Small intestine (tissue), 7 donors: ENCODE measurements at regions not wholly inside any gene's neighbourhood (a gene's known extent, or its start where the extent isn't known, plus 50 kb on each side); places are given as distances from the start of the nearest gene placed in this dataset.

Source experiments
- DNase-seq, 2 donors: peaks; one replicate each; pipeline versions ENCODE4 v3.0.0 to v3.0.0-alpha.2; 2013
- FAIRE-seq: peaks from 2 replicates; lab custom pipeline; 2012; peaks lifted over from hg19 to GRCh38; lab: Jason Lieb, UNC
- H3K27ac ChIP-seq, 3 donors: one replicate each; pipeline ENCODE4 v1.5.1; 2013; ENCODE audit warnings: low read length in 2 of 3, mild to moderate bottlenecking in 2 of 3, control low read depth in 1 of 3, inconsistent platforms in 1 of 3, low read depth in 1 of 3, moderate library complexity in 1 of 3
- H3K27me3 ChIP-seq, 3 donors: one replicate each; pipeline ENCODE4 v1.6.1; 2013; ENCODE audit warnings: low read length in 3 of 3, inconsistent platforms in 1 of 3; ENCODE audit not compliant: control insufficient read depth in 3 of 3, insufficient read depth in 3 of 3
- H3K36me3 ChIP-seq, 3 donors: one replicate each; pipeline ENCODE4 v1.6.1; 2013; ENCODE audit warnings: low read length in 3 of 3, inconsistent platforms in 1 of 3, low read depth in 1 of 3, mild to moderate bottlenecking in 1 of 3, moderate library complexity in 1 of 3; ENCODE audit not compliant: control insufficient read depth in 3 of 3, insufficient read depth in 2 of 3
- H3K4me1 ChIP-seq, 3 donors: one replicate each; pipeline ENCODE4 v1.6.1; 2013; ENCODE audit warnings: low read length in 2 of 3, inconsistent platforms in 1 of 3, low read depth in 1 of 3, mild to moderate bottlenecking in 1 of 3, moderate library complexity in 1 of 3; ENCODE audit not compliant: control insufficient read depth in 3 of 3, insufficient read depth in 2 of 3
- H3K4me3 ChIP-seq, 3 donors: one replicate each; pipeline ENCODE4 v1.5.1; 2013; ENCODE audit warnings: low read length in 3 of 3, control low read depth in 1 of 3, inconsistent platforms in 1 of 3, low read depth in 1 of 3, mild to moderate bottlenecking in 1 of 3, moderate library complexity in 1 of 3
- H3K9me3 ChIP-seq, 2 donors: one replicate each; pipeline ENCODE4 v1.6.1; 2013; ENCODE audit warnings: low read depth in 1 of 2, low read length in 1 of 2; ENCODE audit not compliant: control insufficient read depth in 2 of 2, insufficient read depth in 1 of 2
- WGBS, 3 donors: extraction: QIAGEN DNeasy Blood & Tissue Kit; methylation state at CpG; one replicate each; pipeline ENCODE4 v1.1.7; 2013; 5-methylcytosine and 5-hydroxymethylcytosine counted together
- donor health status: healthy with polysubstance abuse.
- donor health status: control.
- donor health status: control.
- donor health status: Bipolar disorder and iron deficiency.
- donor health status: healthy.

DNA sequence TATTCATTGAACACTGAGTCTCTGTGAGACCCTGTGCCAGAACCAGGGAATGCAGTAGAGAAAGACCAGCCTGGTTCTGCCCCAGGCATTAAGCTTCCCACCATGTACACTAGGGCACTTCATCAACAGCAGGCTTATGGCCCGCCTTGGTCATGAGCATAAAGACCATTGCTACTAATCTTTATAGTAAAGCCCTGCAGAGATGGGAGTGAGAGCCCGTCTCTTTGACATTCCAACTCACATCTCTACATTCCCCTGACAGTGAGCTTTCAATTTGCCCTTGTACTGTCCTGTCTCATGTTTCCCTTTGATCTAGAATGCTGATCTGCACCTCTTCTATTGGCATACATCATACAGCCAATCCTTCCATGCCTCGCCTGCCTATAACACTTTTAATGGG lies 211.8 kb upstream of the ARL4C start:
- no peak for DNase-seq
- FAIRE-seq: no peak
- Histone ChIP-seq H3K27me3 (no peaks in the 10 kb centered on the region), H3K4me1 (no peaks in the 10 kb centered on the region), H3K27ac (no peak overlapping the region), H3K36me3 (no peaks in the 10 kb centered on the region), H3K9me3 (no peaks in the 10 kb centered on the region), H3K4me3 (no peak overlapping the region)
- 89 to 93% (median 93%) methylated on average over 3 of the region's 3 CpGs for WGBS, 3 donors

DNA sequence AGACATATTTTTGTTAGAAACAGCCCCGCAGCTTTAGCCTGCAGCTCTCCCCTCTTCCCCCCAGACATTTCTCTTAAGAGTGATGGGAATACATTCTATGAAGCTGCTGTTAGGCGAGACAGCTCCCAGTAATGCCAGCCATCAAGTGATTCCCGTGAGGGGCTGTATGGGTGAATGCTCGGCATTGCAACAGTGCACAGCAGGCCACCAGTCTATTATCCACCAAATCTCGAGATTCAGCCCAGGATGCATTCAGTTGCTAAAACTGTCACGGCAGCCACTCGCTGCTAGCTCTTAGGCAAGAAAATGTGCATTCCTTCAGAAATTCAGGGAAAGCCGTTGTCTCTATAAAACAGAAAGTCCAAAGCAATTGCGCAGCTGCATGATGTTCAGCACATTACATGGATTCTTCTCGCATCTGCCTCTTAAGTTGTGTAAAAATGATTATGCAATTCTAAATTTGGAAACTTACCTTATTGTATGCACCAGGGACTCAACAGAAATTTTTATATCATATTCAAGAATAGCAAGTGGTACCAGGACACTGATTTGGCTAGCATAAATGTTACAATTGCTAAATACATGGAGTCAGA lies 211.3 kb upstream of the ARL4C start:
- Histone ChIP-seq H3K4me1 (no peaks in the 10 kb centered on the region), H3K36me3 (no peaks in the 10 kb centered on the region), H3K4me3 (no peak overlapping the region), H3K27me3 (no peaks in the 10 kb centered on the region), H3K27ac (no peak overlapping the region), H3K9me3 (no peaks in the 10 kb centered on the region)
- FAIRE-seq (no peak), DNase-seq (no peak)
- 72 to 79% (median 74%) methylated on average over 10 of the region's 10 CpGs for WGBS, 3 donors

DNA sequence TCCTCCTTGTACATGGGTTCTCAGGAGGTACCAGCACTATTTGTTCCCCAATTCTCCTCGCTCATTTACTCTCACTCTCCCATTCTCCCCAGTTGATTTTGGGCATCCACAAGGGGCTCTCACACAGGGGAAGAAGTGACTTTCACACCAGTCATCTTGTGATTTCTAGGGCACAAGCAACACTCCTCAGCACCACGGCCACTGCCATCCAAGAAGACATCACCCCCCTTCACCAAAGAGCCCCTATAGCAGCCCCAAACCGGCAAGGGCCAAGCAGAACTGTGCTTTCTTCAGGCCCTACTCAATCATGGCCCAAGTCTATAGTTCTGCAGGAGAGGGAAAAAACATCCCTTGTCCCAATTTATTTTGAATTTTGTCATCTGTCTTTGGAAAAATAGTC lies 209.2 kb upstream of the ARL4C start:
- H3K36me3 ChIP-seq: no peaks in the 10 kb centered on the region
- no peaks in the 10 kb centered on the region for H3K9me3 ChIP-seq
- 83 to 89% (median 89%) methylated on average over 3 of the region's 3 CpGs for WGBS, 3 donors
- no peak for DNase-seq
- no peaks in the 10 kb centered on the region for H3K27me3 ChIP-seq
- no peaks in the 10 kb centered on the region for H3K4me1 ChIP-seq
- no peak overlapping the region for H3K27ac ChIP-seq
- no peak overlapping the region for H3K4me3 ChIP-seq
- FAIRE-seq: no peak

DNA sequence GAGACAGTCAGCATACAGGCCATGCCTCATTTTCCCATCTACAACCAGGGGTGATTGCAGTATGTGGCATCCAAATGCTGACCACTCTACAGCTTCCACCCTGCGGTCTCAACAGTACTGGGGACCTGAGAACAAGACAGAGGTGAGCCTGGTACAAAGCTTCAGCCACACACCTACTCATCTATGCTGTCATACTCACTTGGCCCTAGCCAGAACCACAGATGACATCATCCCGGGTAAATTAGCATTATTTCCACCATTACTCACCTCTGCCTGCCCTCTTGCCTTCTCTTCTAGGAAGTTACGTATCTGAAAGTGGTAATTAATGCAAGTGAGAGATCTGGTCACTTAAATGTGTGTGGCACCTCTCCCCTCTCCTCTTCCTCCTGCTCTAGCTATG lies 208.2 kb upstream of the ARL4C start:
- no peak overlapping the region for H3K27ac ChIP-seq
- no peaks in the 10 kb centered on the region for H3K9me3 ChIP-seq
- H3K27me3 ChIP-seq: no peaks in the 10 kb centered on the region
- no peaks in the 10 kb centered on the region for H3K36me3 ChIP-seq
- FAIRE-seq (no peak), DNase-seq (no peak)
- 71 to 90% (median 88%) methylated on average over 3 of the region's 3 CpGs for WGBS, 3 donors
- no peak overlapping the region for H3K4me3 ChIP-seq
- H3K4me1 ChIP-seq: no peaks in the 10 kb centered on the region

DNA sequence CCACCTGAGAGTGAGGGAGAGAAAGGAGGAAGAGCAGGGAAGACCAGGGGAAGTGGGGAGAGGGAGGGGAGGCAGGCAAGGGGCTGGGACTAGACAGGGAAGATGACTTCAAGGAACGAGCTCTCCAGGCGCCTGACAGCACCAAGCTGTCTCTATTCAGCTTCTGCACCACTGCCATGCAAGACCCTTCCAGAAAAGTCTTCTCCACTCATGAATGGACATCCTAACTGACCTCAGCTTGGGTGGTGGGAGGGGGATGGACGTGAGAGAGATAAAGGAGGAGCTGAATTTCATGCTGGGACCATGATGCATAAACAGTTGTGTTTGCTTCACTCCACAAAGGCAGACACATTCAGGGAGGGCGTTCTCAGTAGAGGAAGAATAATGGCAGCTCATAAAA lies 206.4 kb upstream of the ARL4C start:
- H3K27me3 ChIP-seq: no peaks in the 10 kb centered on the region
- H3K9me3 ChIP-seq: peaks cover 0 to 3% of the 10 kb centered on the region in 2 donors
- FAIRE-seq (no peak), DNase-seq (no peak)
- no peaks in the 10 kb centered on the region for H3K36me3 ChIP-seq
- no peak overlapping the region for H3K4me3 ChIP-seq
- no peaks in the 10 kb centered on the region for H3K4me1 ChIP-seq
- 56 to 74% (median 70%) methylated on average over 4 of the region's 4 CpGs for WGBS, 3 donors
- no peak overlapping the region for H3K27ac ChIP-seq

DNA sequence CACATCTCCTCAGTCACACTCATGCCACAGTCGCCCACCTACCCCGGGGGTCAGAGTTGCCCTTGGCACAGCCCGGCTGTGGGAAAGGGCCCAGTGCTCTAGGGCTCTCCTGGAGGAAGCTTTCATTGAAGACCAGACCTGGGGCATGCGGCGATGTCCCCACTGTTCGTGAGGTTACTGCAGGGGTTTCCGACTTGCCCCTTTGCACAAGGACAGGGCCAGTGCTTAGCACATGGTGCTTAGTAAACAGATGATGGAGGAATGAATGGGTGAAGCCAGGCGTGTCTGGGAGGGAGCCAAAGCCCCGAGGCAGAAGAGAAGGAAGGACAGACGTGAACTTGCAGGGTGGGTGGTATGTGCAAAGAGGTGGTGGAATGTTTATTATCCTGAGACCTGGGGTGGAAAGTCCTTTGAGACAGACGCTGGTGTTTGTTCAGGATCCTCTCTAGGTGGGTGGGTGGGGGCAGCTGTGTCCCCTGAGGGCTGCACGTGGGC lies 205.9 kb upstream of the ARL4C start:
- Histone ChIP-seq H3K36me3 (no peaks in the 10 kb centered on the region), H3K9me3 (peaks cover 0 to 3% of the 10 kb centered on the region in 2 donors), H3K4me1 (no peaks in the 10 kb centered on the region), H3K4me3 (no peak overlapping the region), H3K27me3 (no peaks in the 10 kb centered on the region), H3K27ac (no peak overlapping the region)
- FAIRE-seq: no peak
- no peak for DNase-seq
- WGBS, 3 donors: 65 to 73% (median 67%) methylated on average over 12 of the region's 12 CpGs

DNA sequence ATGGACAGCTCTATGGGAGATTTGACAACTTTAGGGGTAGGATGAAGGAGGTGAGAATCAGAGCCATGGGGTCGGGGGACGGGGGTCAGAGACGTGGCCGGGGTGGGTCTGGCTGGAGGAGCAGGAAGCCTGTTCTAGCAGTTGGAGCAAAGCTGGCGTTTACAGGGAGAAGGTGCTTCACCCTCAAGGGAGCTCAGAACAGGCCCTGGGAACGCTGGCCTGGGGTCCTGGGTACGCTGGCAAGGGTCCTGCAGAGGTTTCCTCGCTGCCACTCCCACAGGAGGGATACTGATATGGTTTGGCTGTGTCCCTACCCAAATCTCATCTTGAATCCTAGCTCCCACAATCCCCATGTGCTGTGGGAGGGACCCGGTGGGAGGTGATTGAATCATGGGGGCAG lies 205.0 kb upstream of the ARL4C start:
- WGBS, 3 donors: 81 to 85% (median 84%) methylated on average over 9 of the region's 9 CpGs
- FAIRE-seq (no peak), DNase-seq (no peak)
- Histone ChIP-seq H3K27ac (no peak overlapping the region), H3K4me1 (no peaks in the 10 kb centered on the region), H3K27me3 (no peaks in the 10 kb centered on the region), H3K4me3 (no peak overlapping the region), H3K9me3 (peaks cover 0 to 10% of the 10 kb centered on the region in 2 donors), H3K36me3 (no peaks in the 10 kb centered on the region)

DNA sequence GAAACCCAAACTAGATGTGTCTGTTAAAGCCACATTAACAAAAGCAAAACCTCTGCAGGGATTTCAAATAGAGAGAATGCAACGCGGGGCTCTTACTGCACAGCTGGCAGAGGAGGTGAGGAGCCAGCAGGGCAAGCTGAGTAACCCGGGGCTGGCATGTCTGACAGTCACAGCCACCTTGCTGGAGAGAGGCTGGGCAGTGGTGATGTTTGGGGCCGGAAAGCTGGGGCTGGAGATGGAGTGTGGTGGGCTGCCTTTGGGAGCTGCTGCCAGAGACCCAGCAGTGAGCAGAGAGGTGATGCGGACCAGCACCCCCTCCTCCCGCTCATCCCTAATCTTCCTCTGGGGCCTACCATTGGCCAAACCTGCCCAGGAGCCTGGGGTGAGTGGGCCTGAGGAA lies 204.5 kb upstream of the ARL4C start:
- Histone ChIP-seq H3K9me3 (peaks cover 0 to 12% of the 10 kb centered on the region in 2 donors), H3K27me3 (no peaks in the 10 kb centered on the region), H3K36me3 (no peaks in the 10 kb centered on the region), H3K4me1 (no peaks in the 10 kb centered on the region), H3K27ac (no peak overlapping the region), H3K4me3 (no peak overlapping the region)
- 87 to 93% (median 90%) methylated on average over 6 of the region's 6 CpGs for WGBS, 3 donors
- FAIRE-seq (no peak), DNase-seq (no peak)

DNA sequence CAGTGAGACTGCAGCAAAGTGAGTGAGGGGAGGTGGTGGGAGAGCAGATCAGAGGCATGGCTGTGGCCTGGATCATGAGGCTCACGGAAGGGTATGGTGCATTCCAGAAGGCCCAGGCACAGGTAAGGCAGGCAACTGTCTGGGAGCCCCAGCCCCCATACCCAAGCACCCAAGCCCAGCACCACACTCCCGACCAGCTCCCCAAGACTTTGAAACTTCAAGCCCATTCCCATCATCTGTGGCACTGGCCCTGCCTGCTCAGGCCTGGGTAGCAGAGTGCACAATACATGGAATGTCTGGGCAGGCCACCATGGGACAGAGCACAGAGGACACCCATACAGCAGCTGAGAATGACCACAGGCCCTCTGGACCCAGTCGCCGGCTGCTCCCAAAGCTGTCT lies 202.6 kb upstream of the ARL4C start:
- no peak for FAIRE-seq

More for the DNA sequence above, 202.6 kb upstream of the ARL4C start:
- no peak overlapping the region for H3K27ac ChIP-seq
- H3K4me1 ChIP-seq: no peaks in the 10 kb centered on the region
- H3K36me3 ChIP-seq: no peaks in the 10 kb centered on the region
- H3K9me3 ChIP-seq: peaks cover 0 to 21% of the 10 kb centered on the region in 2 donors
- H3K27me3 ChIP-seq: no peaks in the 10 kb centered on the region
- 89 to 98% (median 94%) methylated on average over 4 of the region's 4 CpGs for WGBS, 3 donors
- H3K4me3 ChIP-seq: no peak overlapping the region
- DNase-seq: no peak
